ENCODE measurements at regions not wholly inside any gene's neighbourhood (a gene's known extent, or its start where the extent isn't known, plus 50 kb on each side); places are given as distances from the start of the nearest gene placed in this dataset.
A peak's percentile ranks its signal among the peaks of the same experiment; 100 is the strongest.

DNA sequence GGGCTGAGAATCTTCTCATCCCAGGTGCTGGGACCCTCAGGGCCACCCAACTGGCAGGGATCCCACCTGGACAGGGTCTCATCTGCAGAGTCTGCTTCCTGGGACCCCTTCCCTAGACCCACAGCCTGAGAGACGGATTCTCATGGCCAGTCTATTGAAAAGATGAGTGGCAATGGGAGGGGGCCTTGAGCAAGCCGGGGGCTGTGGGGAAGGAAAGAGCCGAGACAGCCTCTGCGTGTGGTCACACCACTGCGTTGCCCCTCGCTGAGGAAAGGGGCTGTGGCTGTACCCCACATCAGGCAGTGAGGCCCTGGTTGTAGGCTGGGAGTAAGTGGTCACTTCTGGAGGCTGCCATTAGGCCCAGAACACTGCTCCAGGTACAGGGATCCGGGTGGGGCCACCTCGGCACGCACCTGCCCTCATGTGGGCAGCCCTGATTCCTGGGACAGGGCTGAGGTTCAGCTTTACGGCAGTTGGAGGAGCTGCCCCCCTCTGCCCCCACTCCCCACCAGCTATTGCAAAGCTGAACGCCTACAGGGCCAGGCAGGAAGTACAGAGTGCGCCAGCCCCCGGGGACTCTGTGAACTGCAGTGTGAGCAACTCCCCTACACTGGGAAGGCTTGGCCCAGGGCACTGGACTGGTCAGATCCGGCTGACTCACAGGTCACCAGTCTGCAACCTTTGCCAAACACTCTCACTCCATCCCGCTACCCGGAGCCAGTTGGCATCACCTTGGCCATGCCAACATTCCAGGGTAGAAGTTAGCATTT is 106.9 kb downstream of the RIPK4 start:
- Histone ChIP-seq H3K27ac (no peak overlapping the region), H3K4me3 (no peak overlapping the region), H3K27me3 (replicated peaks; ENCODE audit: insufficient read depth) (no peaks in the 10 kb centered on the region), H3K36me3 (no peaks in the 10 kb centered on the region), H3K4me1 (replicated peaks) (peaks cover 4% of the 10 kb centered on the region), H3K9me3 (no peaks in the 10 kb centered on the region)
- WGBS: 86% methylated on average over 13 of the region's 16 CpGs
- DNase-seq (ENCODE audit: low spot score): no peak
- intact Hi-C loops (cut with DNase I): no loop called here
- no peak for TF ChIP-seq POLR2AphosphoS5 (IDR thresholded peaks at IDR 0.05)
- TF ChIP-seq, protein P1, sequence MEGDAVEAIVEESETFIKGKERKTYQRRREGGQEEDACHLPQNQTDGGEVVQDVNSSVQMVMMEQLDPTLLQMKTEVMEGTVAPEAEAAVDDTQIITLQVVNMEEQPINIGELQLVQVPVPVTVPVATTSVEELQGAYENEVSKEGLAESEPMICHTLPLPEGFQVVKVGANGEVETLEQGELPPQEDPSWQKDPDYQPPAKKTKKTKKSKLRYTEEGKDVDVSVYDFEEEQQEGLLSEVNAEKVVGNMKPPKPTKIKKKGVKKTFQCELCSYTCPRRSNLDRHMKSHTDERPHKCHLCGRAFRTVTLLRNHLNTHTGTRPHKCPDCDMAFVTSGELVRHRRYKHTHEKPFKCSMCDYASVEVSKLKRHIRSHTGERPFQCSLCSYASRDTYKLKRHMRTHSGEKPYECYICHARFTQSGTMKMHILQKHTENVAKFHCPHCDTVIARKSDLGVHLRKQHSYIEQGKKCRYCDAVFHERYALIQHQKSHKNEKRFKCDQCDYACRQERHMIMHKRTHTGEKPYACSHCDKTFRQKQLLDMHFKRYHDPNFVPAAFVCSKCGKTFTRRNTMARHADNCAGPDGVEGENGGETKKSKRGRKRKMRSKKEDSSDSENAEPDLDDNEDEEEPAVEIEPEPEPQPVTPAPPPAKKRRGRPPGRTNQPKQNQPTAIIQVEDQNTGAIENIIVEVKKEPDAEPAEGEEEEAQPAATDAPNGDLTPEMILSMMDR (IDR thresholded peaks at IDR 0.05): no peak
- no peak for TF ChIP-seq POLR2A (IDR thresholded peaks at IDR 0.05)

DNA sequence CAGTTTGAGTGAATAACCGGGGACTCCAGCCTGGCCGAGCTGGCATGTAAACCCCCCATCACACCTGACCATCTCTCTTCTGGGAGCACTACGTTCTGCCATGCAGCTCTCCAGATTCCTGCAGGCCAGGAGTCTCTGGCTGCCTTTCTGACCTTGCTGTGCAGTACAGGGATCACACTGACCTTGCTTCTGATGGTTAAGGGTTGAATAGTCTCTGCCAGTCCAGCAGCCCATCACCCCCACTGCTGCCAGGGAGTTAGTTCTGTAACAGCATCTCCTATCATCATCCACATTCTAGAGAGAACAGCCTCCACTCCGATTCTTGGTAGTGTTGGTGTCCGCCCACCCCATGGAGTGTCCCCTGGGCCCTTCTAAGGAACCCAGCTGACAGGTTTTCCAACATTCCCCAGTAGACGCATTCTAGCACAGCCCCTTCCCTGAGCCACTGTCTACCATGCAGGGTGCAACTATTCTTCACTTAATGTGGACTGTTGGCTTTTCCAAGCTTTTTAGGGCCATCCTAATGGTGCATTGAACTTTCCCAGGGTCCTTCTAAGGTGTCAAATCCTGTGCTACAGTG is 109.8 kb downstream of the RIPK4 start:
- Histone ChIP-seq H3K4me1 (replicated peaks) (no peaks in the 10 kb centered on the region), H3K9me3 (no peaks in the 10 kb centered on the region), H3K27me3 (replicated peaks; ENCODE audit: insufficient read depth) (no peaks in the 10 kb centered on the region), H3K27ac (no peak overlapping the region), H3K36me3 (no peaks in the 10 kb centered on the region), H3K4me3 (no peak overlapping the region)
- WGBS: 81% methylated on average over 6 of the region's 6 CpGs
- intact Hi-C loops (cut with DNase I): no loop called here
- TF ChIP-seq, protein P1 (IDR thresholded peaks at IDR 0.05): no peak
- TF ChIP-seq POLR2AphosphoS5 (IDR thresholded peaks at IDR 0.05) (no peak), POLR2A (IDR thresholded peaks at IDR 0.05) (no peak)
- DNase-seq (ENCODE audit: low spot score): no peak

DNA sequence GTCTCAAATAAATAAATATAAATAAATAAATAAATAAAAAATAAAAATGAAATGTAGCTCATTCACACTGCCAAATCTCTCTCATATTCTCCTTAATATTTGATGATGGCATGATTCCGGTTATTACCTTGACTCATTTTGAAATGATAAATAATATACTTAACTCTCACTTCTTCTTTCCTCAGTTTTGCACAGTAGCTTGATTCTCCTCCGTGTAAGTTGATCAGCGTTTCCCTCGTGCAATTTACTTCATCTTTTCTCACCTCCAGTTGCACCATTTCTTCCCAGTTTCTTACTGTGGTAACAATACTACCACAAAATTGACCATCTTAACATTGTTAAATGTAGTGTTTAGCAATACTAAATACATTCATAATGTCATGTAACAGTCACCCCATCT is 111.6 kb downstream of the RIPK4 start:
- intact Hi-C loops (cut with DNase I): no loop called here

DNA sequence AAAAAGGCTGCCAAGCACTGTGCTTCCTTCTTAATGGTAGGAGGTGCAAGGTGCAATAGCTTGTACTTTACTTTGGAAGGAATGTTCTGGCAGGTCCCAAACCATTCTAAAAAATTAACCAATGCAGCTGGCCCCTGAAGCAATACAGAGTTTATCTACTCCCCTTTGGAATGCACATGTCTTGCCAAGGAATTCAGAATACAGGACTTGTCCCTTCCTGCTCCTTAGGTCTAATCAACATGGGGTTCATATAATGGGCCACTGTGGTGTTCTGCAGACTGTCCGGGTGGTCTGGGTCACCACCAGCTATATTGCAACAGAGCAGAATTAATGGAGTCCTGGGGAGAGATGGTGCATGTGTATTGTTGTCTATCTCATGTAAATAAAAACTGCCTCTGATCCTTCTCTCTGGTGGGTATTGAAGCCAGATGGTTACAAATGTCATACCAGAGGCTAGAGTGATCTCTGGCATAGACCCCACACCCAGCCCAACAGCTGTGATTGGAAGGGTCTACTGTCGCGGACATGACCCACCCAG is 112.8 kb downstream of the RIPK4 start:
- peak; percentile 69 for DNase-seq (ENCODE audit: low spot score)
- H3K4me1 ChIP-seq (replicated peaks): no peaks in the 10 kb centered on the region
- TF ChIP-seq, protein P1 (IDR thresholded peaks at IDR 0.05): no peak
- peak; percentile 85 for TF ChIP-seq POLR2AphosphoS5 (IDR thresholded peaks at IDR 0.05)
- intact Hi-C loops (cut with DNase I): no loop called here
- H3K36me3 ChIP-seq: no peaks in the 10 kb centered on the region
- H3K4me3 ChIP-seq: no peak overlapping the region
- no peaks in the 10 kb centered on the region for H3K27me3 ChIP-seq (replicated peaks; ENCODE audit: insufficient read depth)
- WGBS: 74% methylated on average over 3 of the region's 3 CpGs
- no peak overlapping the region for H3K27ac ChIP-seq
- no peaks in the 10 kb centered on the region for H3K9me3 ChIP-seq

More for the DNA sequence above, 111.6 kb downstream of the RIPK4 start:
- WGBS: 90% methylated on average over 4 of the region's 4 CpGs
- no peaks in the 10 kb centered on the region for H3K4me1 ChIP-seq (replicated peaks)
- H3K4me3 ChIP-seq: no peak overlapping the region
- DNase-seq (ENCODE audit: low spot score): no peak
- no peaks in the 10 kb centered on the region for H3K36me3 ChIP-seq
- H3K9me3 ChIP-seq: no peaks in the 10 kb centered on the region
- no peaks in the 10 kb centered on the region for H3K27me3 ChIP-seq (replicated peaks; ENCODE audit: insufficient read depth)
- TF ChIP-seq POLR2A (IDR thresholded peaks at IDR 0.05) (no peak), POLR2AphosphoS5 (IDR thresholded peaks at IDR 0.05) (no peak)
- TF ChIP-seq, protein P1 (IDR thresholded peaks at IDR 0.05): no peak
- no peak overlapping the region for H3K27ac ChIP-seq
